BLaER1 treated with 17β-estradiol and CSF1 and Interleukin-3, amounts not matched to agents 10 nM and 100 nM (cell line): ENCODE measurements at regions not wholly inside any gene's neighbourhood (a gene's known extent, or its start where the extent isn't known, plus 50 kb on each side); places are given as distances from the start of the nearest gene placed in this dataset.

Experiments used
- H3K27ac ChIP-seq, 11 experiments: shearing (Covaris generic); formaldehyde crosslinking; 2 replicates each; pipeline ENCODE4 v1.8.1; 2022
- H3K27me3 ChIP-seq, 11 experiments: shearing (Covaris generic); formaldehyde crosslinking; 2 replicates each; pipeline ENCODE4 v1.8.1; 2022
- H3K36me3 ChIP-seq, 11 experiments: shearing (Covaris generic); formaldehyde crosslinking; 2 replicates each; pipeline ENCODE4 v1.8.1; 2022
- H3K4me1 ChIP-seq, 10 experiments: shearing (Covaris generic); formaldehyde crosslinking; 2 replicates each; pipeline ENCODE4 v1.8.1; 2022
- H3K4me2 ChIP-seq, 11 experiments: shearing (Covaris generic); formaldehyde crosslinking; 2 replicates each; pipeline ENCODE4 v1.8.1; 2022
- H3K4me3 ChIP-seq, 10 experiments: shearing (Covaris generic); formaldehyde crosslinking; 2 replicates each; pipeline ENCODE4 v1.8.1; 2022
- H3K9ac ChIP-seq, 11 experiments: shearing (Covaris generic); formaldehyde crosslinking; 2 replicates each; pipeline ENCODE4 v1.8.1; 2022
- H3K9me3 ChIP-seq, 11 experiments: shearing (Covaris generic); formaldehyde crosslinking; replicated peaks in 1 of 11; 2 replicates each; pipeline ENCODE4 v1.8.1; 2022
- H4K20me1 ChIP-seq, 11 experiments: shearing (Covaris generic); formaldehyde crosslinking; 2 replicates each; pipeline ENCODE4 v1.8.1; 2022
- Cebpa-rat ChIP-seq, 11 experiments: shearing (Covaris generic); IDR thresholded peaks; 2 replicates each; pipeline ENCODE4 v1.8.1; 2022

DNA sequence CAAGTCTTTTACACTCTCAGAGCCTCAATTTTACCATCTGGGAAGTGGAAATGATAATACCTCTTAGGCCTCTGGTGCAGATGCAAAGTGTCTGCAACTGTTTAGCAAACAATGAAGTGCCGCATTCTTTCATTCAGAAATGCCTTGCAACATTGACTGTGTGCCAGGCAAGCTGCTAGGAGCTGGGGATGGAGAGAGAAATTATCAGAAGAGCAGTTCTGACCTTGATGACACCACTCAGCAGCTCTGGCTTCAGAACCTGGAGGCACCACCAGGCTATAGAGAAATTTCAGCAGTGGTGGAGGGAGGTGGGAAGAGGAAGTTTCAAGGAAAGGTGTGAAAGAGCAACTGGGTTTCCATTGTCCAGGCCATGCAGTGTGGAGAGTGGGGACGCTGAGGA lies 78.1 kb upstream of the HABP2 start:
- Histone ChIP-seq H3K9ac (no peak overlapping the region), H4K20me1 (no peaks in the 10 kb centered on the region), H3K4me3 (no peak overlapping the region), H3K36me3 (0 out of 22 replicates have a peak, but pooled peaks cover 0 to 5% (median 0%) of the 10 kb centered on the region in 11 experiments), H3K27me3 (no peaks in the 10 kb centered on the region), H3K4me2 (peak overlapping the region in 9 of 11 experiments; percentile 40 to 88 (median 75); a peak in 18 of 22 replicates), H3K4me1 (peaks cover 16 to 45% (median 38%) of the 10 kb centered on the region in 10 experiments), H3K9me3 (peaks cover 19 to 44% (median 26%) of the 10 kb centered on the region in 11 experiments), H3K27ac (no peak overlapping the region)
- TF ChIP-seq Cebpa-rat (IDR thresholded peaks at IDR 0.05) = no peak

DNA sequence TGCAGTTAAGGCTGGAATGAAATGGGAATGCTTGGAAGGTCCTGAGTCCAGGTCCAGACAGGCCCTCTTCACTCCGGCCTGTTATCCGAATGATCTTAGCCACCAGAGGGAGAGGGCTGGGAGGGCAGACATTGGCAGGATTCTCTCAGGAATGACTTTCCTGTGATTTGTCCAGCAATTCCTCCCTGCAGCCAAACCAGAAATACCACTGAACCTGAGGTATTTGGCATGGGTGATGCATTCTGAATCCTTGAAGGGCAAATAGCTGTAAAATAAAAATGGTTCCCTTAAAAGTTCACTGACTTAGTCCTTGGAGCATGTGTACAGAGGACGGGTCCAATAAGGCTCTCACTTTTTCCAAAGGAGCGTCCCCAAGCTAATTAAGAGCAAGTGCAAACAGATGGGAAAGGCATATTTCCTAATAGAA lies 77.5 kb upstream of the HABP2 start:
- Histone ChIP-seq H3K4me2 (peak overlapping the region in 8 of 11 experiments; percentile 71 to 88 (median 75); a peak in 17 of 22 replicates), H3K4me3 (no peak overlapping the region), H3K9me3 (peaks cover 25 to 51% (median 32%) of the 10 kb centered on the region in 11 experiments), H3K27ac (no peak overlapping the region), H4K20me1 (no peaks in the 10 kb centered on the region), H3K36me3 (0 out of 22 replicates have a peak, but pooled peaks cover 0 to 5% (median 0%) of the 10 kb centered on the region in 11 experiments), H3K27me3 (no peaks in the 10 kb centered on the region), H3K9ac (no peak overlapping the region), H3K4me1 (peaks cover 16 to 45% (median 38%) of the 10 kb centered on the region in 10 experiments)
- TF ChIP-seq Cebpa-rat (IDR thresholded peaks at IDR 0.05) = no peak

DNA sequence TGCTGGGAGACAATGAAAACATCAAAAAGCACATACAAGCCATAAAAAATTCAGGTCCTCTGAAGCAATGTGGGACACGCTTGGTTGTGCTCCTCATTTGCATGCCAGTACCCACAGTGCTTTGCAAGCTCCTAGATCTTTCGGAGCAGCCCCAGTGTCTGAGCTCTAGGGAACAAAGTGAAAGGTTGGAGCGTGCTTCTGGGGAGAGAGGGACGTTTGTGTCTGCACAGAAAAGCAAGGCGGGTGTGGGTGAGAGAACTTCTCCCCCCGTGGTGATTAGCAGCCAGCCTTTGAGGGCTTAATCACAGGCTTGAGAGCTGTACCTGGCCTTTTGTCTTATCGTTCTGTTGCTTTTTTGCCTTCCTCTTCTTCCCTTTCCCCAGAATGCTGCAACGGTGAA lies 76.7 kb upstream of the HABP2 start:
- TF ChIP-seq Cebpa-rat (IDR thresholded peaks at IDR 0.05) = no peak
- Histone ChIP-seq H3K4me1 (peaks cover 16 to 45% (median 38%) of the 10 kb centered on the region in 10 experiments), H3K4me2 (peak overlapping the region; percentile 46 to 88 (median 75)), H3K27ac (0 out of 22 replicates have a peak overlapping the region, but pooled peaks of 1 of the 11 experiments have one; percentile 29), H3K36me3 (0 out of 22 replicates have a peak, but pooled peaks cover 0 to 5% (median 0%) of the 10 kb centered on the region in 11 experiments), H3K27me3 (no peaks in the 10 kb centered on the region), H3K9ac (0 out of 22 replicates have a peak overlapping the region, but pooled peaks of 3 of the 11 experiments have one; percentile 13 to 24 (median 19)), H3K4me3 (no peak overlapping the region), H3K9me3 (peaks cover 31 to 57% (median 39%) of the 10 kb centered on the region in 11 experiments), H4K20me1 (no peaks in the 10 kb centered on the region)

DNA sequence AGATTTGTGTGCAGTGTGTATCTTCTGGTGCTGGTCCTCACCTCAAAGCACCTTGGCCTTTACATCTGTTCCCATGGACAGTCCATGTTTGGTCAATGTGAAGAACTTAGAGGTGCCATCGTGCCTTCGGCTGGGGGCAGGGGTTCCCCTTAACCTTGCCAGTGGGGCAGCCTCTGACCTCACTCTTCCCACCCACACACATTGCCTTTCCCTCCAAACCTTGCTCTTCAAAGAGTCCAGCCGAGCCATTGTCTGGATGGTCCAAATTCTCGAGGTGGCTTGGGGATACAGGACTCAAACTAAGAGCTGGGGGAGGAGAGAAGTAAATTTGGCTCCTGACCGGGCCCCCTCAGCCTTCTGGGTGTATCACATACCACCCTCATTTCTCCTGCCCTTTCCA lies 76.2 kb upstream of the HABP2 start:
- Histone ChIP-seq H4K20me1 (no peaks in the 10 kb centered on the region), H3K9ac (0 out of 22 replicates have a peak overlapping the region, but pooled peaks of 1 of the 11 experiments have one; percentile 19), H3K36me3 (0 out of 22 replicates have a peak, but pooled peaks cover 0 to 5% (median 0%) of the 10 kb centered on the region in 11 experiments), H3K9me3 (peaks cover 31 to 56% (median 43%) of the 10 kb centered on the region in 11 experiments), H3K4me3 (no peak overlapping the region), H3K4me1 (peaks cover 16 to 45% (median 38%) of the 10 kb centered on the region in 10 experiments), H3K27ac (no peak overlapping the region), H3K27me3 (no peaks in the 10 kb centered on the region), H3K4me2 (peak overlapping the region; percentile 46 to 88 (median 75); a peak in 21 of 22 replicates)
- no peak for TF ChIP-seq Cebpa-rat (IDR thresholded peaks at IDR 0.05)

DNA sequence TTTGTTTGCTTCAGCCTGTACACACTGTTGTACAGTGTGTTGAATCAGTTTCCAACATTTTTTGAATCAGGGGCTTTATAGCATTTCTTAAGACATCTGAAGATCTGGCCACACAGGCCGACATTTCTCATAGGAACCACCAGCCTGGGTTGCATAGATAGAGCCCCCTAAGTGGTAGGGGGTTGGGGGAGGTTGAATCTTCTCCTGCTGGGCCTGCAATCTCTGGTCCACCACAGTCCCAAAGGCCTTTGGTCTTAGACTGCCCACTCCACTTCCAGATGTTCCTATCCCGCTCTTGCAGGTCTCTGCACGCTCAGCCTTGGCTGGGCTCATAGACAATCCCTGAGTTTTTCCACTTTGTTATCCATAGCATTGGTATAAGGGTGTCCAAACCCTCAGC lies 75.4 kb upstream of the HABP2 start:
- Histone ChIP-seq H3K27me3 (no peaks in the 10 kb centered on the region), H3K4me2 (0 out of 22 replicates have a peak overlapping the region, but pooled peaks of 1 of the 11 experiments have one; percentile 75), H3K4me1 (peaks cover 16 to 45% (median 38%) of the 10 kb centered on the region in 10 experiments), H3K27ac (no peak overlapping the region), H3K4me3 (no peak overlapping the region), H3K9me3 (peaks cover 25 to 50% (median 45%) of the 10 kb centered on the region in 11 experiments), H3K9ac (no peak overlapping the region), H4K20me1 (no peaks in the 10 kb centered on the region), H3K36me3 (0 out of 22 replicates have a peak, but pooled peaks cover 0 to 5% (median 0%) of the 10 kb centered on the region in 11 experiments)
- TF ChIP-seq Cebpa-rat (IDR thresholded peaks at IDR 0.05) = no peak

DNA sequence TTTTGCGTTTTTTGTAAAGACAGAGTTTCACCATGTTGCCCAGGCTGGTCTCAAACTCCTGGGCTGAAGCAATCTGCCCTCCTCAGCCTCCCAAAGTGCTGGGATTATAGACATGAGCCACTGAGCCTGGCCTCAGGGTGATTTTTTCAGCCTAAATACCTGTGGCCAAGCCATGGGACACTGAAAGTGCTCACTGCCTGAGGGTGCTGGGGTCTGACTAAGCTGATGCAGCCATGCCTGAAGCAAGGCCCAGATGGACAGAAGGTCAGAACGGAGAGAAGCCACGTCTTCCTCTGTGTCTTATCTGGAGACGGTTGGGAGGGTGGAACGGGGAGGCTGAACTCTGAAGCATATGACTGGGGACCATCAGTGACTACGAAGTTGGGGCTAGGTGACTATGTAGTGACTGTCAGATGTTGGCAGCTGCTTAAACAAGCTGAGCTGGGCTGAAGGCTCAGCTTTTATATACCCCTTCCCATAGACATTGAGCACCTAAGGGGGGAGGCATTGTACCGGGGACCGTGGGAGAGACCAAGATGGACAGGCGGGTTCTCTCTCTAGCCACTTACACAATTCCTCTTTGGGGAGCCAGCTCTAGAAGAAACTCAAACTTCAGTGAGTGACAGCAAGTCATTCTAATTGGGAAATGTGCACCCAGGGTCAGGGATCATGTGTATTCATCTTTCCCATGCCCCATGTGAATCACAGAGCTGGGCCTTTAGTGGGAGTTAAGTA lies 73.3 kb upstream of the HABP2 start:
- H3K27me3 ChIP-seq = no peaks in the 10 kb centered on the region
- H4K20me1 ChIP-seq = no peaks in the 10 kb centered on the region
- peaks cover 6 to 25% (median 24%) of the 10 kb centered on the region in 10 experiments; a peak in 18 of 20 replicates for H3K4me1 ChIP-seq
- H3K4me2 ChIP-seq = no peak overlapping the region
- H3K9ac ChIP-seq = no peak overlapping the region
- H3K4me3 ChIP-seq = no peak overlapping the region; a peak in 1 of 20 replicates
- 0 out of 22 replicates have a peak, but pooled peaks cover 0 to 5% (median 0%) of the 10 kb centered on the region in 11 experiments for H3K36me3 ChIP-seq
- no peak for TF ChIP-seq Cebpa-rat (IDR thresholded peaks at IDR 0.05)
- H3K9me3 ChIP-seq = peaks cover 25 to 64% (median 47%) of the 10 kb centered on the region in 11 experiments
- no peak overlapping the region for H3K27ac ChIP-seq

DNA sequence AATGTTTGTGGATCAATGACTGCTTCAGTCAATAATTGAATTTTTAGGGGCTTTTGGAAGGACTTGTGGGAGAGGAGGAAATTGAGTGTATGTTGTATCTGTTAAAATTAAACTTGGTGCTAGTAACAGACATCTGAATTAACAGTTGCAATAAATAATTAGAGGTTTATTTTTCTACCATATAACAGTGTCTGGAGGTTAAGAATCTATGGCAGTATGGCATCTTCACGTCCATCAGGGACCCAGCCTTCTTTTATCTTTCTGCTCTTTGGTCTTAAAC lies 72.8 kb upstream of the HABP2 start:
- no peak for TF ChIP-seq Cebpa-rat (IDR thresholded peaks at IDR 0.05)
- Histone ChIP-seq H3K36me3 (0 out of 22 replicates have a peak, but pooled peaks cover 0 to 5% (median 0%) of the 10 kb centered on the region in 11 experiments), H4K20me1 (no peaks in the 10 kb centered on the region), H3K4me2 (no peak overlapping the region), H3K4me1 (peaks cover 6 to 20% (median 19%) of the 10 kb centered on the region in 10 experiments; a peak in 18 of 20 replicates), H3K4me3 (no peak overlapping the region), H3K27me3 (no peaks in the 10 kb centered on the region), H3K9ac (no peak overlapping the region), H3K27ac (no peak overlapping the region), H3K9me3 (peaks cover 25 to 64% (median 47%) of the 10 kb centered on the region in 11 experiments)

DNA sequence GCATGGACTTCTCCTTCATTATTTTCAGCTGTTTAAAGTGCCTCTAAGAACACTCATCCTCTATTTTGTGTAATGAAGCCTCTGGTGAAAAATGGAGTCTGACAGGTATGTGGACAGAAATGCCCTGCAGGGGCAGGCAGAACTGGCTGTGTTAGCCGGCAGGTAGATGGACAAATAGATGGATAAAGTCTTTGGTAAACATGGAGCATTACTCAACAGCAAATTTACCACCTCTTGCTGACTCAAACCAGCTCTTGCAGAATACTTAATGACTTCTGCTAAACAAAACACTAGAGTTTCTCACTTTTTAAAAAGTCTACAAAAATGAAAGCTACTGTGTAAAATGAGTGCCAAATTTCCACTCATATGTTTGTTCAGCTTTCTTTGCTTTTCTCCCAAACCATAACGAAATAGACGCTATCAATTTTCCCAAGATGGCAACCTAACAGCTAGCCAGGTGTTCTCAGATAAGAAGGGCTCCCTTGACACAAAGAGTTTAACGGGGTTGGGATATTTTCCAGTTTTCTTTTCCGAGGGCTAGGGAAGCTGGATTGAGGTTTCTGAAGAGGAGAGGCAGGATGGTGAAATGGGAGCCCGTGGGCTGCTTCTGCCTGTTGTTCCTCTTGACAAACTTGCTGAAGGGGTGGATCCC lies 71.9 kb upstream of the HABP2 start:
- H3K9ac ChIP-seq = no peak overlapping the region
- peaks cover 25 to 64% (median 47%) of the 10 kb centered on the region in 11 experiments for H3K9me3 ChIP-seq
- no peaks in the 10 kb centered on the region for H3K27me3 ChIP-seq
- peaks cover 6 to 10% (median 9%) of the 10 kb centered on the region in 10 experiments; a peak in 18 of 20 replicates for H3K4me1 ChIP-seq
- H4K20me1 ChIP-seq = no peaks in the 10 kb centered on the region
- no peak overlapping the region for H3K4me2 ChIP-seq
- H3K27ac ChIP-seq = no peak overlapping the region
- H3K36me3 ChIP-seq = 0 out of 22 replicates have a peak, but pooled peaks cover 0 to 5% (median 0%) of the 10 kb centered on the region in 11 experiments
- no peak for TF ChIP-seq Cebpa-rat (IDR thresholded peaks at IDR 0.05)
- no peak overlapping the region for H3K4me3 ChIP-seq

DNA sequence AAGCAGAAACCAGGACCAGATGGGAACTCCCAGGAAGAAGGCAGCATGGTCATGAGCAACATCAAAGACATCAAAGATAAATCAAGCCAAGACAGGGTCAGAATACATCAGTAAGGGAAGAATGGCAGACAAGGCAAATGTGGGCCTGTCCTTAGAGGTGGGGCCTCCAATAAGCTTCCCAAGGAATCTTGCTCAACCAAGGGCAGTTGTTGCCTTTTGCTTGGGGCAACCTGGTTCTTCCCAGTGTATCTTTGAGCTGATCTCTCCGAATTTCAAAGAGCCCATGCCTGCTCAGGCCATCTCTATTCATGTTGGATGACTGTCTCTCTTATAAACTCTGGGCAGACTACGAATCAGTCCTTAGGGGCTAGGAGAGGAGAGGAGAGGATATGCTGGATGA lies 68.4 kb upstream of the HABP2 start:
- Histone ChIP-seq H3K9ac (no peak overlapping the region), H3K27ac (no peak overlapping the region), H3K4me1 (no peaks in the 10 kb centered on the region), H4K20me1 (no peaks in the 10 kb centered on the region), H3K27me3 (no peaks in the 10 kb centered on the region), H3K4me2 (no peak overlapping the region), H3K36me3 (0 out of 22 replicates have a peak, but pooled peaks cover 0 to 2% (median 0%) of the 10 kb centered on the region in 11 experiments), H3K9me3 (peaks cover 14 to 44% (median 28%) of the 10 kb centered on the region in 11 experiments), H3K4me3 (no peak overlapping the region)
- no peak for TF ChIP-seq Cebpa-rat (IDR thresholded peaks at IDR 0.05)
